NCI-H446 treated with DMSO at 0.1 percent for 48 hours (cell line): ENCODE measurements at regions not wholly inside any gene's neighbourhood (a gene's known extent, or its start where the extent isn't known, plus 50 kb on each side); places are given as distances from the start of the nearest gene placed in this dataset.

ENCODE experiments used
- DNase-seq: peaks from one replicate; lab custom pipeline; 2025; lab: John Stamatoyannopoulos, UW

DNA sequence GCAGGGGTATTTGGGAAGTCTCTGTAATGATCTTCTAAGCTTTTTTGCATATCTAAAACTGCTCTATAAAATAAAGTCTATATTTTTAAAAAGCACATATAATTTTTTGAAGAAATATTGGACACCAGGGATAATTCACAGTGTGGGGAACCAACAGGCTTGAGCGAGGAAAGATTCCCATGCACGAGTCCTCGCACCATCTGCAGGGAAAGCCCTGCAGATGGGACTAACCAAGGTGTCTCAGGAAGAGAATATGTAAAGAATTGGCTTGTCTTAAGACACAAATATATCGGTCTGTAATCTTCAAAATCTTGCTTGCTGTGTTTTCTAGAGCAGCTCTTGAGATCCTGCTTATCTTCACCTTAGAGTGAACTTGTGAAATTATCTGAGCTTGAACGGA is 77.2 kb upstream of the SEMA6D start:
- DNase-seq, result no peak

DNA sequence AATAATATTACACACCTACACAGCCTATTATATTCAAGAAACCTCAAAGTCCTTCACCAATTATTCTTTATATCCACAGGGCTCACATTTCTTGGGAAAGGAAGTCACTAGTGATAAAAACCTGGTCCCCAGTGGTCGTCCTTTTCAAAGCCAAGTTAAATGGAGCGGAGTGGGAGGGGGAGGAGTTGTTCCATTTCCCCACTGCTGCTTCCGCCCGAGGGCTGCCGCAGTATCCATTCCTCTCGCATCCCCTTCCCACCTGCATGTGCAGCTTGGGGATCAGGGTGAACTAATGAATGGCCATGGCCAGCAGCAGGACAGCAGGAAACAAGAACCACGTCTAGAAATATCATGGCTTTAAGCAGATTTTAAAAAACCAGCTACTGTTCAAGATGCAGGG is 76.4 kb upstream of the SEMA6D start:
- DNase-seq, result no peak

DNA sequence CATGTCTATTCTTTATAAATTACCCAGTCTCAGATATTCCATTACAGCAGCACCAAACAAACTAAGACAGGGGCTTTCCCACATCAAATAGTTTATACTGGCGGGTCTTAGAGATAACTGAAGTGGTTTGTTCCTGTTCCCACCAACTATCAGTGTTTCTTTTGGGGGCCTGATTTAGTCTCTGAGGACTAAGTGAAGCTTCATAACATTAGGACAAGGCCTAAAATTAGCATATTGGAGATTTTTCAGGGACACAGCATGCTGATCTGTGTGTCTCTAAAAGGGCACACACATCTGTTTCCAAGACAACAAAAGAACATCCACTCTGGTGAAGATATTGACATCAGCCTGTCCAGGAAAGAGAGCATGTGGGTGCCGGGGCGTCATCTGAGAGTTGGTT is 72.6 kb upstream of the SEMA6D start:
- no peak for DNase-seq

DNA sequence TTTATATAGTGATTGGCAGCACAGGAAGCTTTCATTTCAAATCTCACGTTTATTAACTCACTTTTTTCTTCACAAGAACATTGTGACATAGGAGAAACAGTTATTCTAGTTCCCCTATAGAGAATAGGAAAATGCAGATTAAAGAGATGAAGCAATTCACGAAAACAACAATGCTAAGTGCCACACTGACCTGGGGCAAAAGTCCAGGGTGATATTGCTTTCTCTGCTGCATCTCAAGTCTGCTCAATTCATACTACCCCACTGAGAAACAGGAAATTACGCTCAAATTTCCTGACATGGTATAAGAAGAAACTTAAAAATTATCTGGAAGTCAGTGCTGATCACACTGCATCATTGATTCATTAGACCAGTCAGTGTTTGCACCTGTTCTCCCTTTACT is 66.7 kb upstream of the SEMA6D start:
- no peak for DNase-seq

DNA sequence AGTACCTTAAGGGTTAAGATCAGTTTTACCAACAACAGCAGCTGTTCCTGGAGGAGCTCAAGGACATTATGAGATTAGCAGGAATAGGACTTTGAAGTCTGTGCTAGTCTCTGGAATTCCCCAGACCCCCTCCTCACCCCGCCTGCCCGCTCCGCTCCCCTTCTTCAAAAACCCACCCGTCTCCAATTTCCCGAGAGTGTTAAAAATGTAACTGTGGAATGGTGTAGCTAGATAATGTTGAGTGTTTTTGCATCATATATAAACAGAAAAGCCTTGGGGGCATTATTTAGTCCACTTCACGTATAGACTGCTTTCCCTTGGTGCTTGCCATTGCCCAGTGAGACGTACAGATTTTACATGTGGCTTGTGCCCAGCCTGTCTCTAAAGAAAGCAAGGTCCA is 65.0 kb upstream of the SEMA6D start:
- no peak for DNase-seq

DNA sequence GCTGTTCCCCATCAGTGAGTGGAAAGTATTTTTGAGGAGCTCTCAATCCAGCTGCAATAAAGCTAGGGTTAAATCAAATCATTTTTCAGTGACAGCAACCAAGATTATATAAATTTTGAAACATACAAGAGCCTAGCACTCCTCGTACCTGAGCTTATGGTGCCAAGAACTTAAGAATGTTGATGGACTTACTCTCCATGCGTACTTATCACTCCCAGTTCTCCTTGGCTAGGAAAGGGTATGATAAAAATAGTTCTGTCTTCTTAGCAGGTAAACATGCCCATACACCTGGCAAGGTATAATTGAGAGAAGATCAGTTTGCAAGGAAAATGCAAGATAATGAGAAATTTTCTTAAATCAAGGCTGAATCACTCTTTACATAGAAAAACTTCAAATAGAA is 64.5 kb upstream of the SEMA6D start:
- DNase-seq, result no peak

DNA sequence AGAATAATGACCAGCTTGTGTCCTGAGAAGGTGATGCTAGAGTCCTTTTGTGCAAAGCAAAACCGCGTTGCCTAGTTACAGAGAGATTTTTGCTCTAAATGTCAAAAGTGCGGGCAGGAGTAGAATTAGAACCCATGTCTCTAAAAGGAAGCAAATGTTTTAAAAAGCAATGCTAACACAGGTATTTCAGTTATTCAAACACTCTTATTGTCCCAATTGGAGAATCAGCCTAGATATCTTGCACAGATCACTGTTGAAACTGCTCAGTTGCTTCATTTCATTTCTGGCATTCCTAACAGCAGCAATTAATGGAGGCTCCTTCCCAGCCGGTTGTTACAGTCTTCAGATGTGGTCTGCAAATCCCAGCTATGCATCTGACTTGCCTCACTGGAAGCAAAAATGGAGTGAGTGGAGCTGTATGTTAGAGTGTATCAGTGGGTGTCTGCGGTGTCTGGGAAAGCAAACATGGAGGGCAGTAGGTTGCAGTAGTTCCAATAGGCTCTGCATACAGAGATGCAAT is 55.6 kb upstream of the SEMA6D start:
- no peak for DNase-seq

DNA sequence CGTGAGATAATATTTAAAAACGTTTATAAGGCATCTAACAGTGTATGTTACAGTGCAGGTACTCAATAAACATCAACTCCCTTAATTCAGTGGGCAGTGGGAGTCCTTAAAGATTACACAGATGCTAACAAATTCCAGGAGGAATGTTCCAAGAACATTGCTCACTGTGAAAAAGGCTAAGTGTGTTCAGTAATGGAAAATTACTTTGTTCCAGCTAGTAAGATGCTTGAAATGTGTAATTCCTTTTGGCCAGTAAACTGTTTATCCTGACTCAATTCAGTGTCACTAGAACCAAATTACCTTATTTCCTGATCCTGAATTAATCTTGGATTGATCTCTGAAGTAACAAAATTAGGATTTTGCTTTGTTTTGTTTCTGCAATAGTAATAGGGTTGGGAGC is 54.2 kb upstream of the SEMA6D start:
- DNase-seq, result no peak
